Naive thymus-derived CD4-positive, alpha-beta T cell (primary cell): ENCODE measurements at regions not wholly inside any gene's neighbourhood (a gene's known extent, or its start where the extent isn't known, plus 50 kb on each side); places are given as distances from the start of the nearest gene placed in this dataset.
"Not testable (repeated sequence)": the region's sequence is repeated elsewhere in the genome, so short reads cannot be mapped to it uniquely, and the experiment has no call there.

Experiments
- ATAC-seq: fragments of 150-1000 bp; cut with Tn5 transposase; 2 replicates; pipeline ENCODE4 v1.10.0; 2021; ENCODE audit warnings: mild to moderate bottlenecking, moderate library complexity
- CTCF ChIA-PET: fragments of 350-600 bp; sonication (Branson Sonifier 250); formaldehyde crosslinking; loops from one replicate; lab custom pipeline; 2021; ENCODE audit warnings: antibody characterized with exemption; lab: Charles Lee
- POLR2A ChIA-PET: fragments of 350-600 bp; sonication (Branson Sonifier 250); formaldehyde crosslinking; loops from one replicate; lab custom pipeline; 2021; ENCODE audit warnings: antibody characterized with exemption, inconsistent platforms; lab: Charles Lee
- DNase-seq, 9 donors: peaks; one replicate each; pipeline versions ENCODE4 v3.0.0 to v3.0.0-alpha.2; 2020 to 2022; ENCODE audit warnings: mixed read lengths in 1 of 9
- H3K27ac ChIP-seq: one replicate; pipeline ENCODE4 v1.7.0; 2013; ENCODE audit warnings: mild to moderate bottlenecking, low read depth, low read length, moderate library complexity
- H3K27me3 ChIP-seq, 2 donors: one replicate each; pipeline ENCODE4 v1.7.0; 2013; ENCODE audit warnings: low read length in 2 of 2, mild to moderate bottlenecking in 2 of 2, moderate library complexity in 2 of 2; ENCODE audit not compliant: control insufficient read depth in 2 of 2, insufficient read depth in 2 of 2
- H3K36me3 ChIP-seq, 3 experiments: 1 replicate in 2 of 3; 2 replicates in 1 of 3; pipeline ENCODE4 v1.7.0; 2013; ENCODE audit warnings: low read length in 3 of 3, mild to moderate bottlenecking in 3 of 3, moderate library complexity in 1 of 3; ENCODE audit not compliant: insufficient read depth in 3 of 3, control insufficient read depth in 2 of 3
- H3K4me1 ChIP-seq, 2 donors: one replicate each; pipeline ENCODE4 v1.7.0; 2013; ENCODE audit warnings: low read length in 2 of 2, mild to moderate bottlenecking in 2 of 2, moderate library complexity in 1 of 2; ENCODE audit not compliant: control insufficient read depth in 2 of 2, insufficient read depth in 2 of 2
- H3K4me3 ChIP-seq: 2 replicates; pipeline ENCODE4 v1.7.0; 2013; ENCODE audit warnings: mild to moderate bottlenecking, low read length
- H3K9me3 ChIP-seq, 3 experiments: 1 replicate in 2 of 3; 2 replicates in 1 of 3; pipeline ENCODE4 v1.7.0; 2013; ENCODE audit warnings: low read length in 3 of 3; ENCODE audit not compliant: control insufficient read depth in 2 of 3
- H3K27ac Mint-ChIP-seq, 9 donors: one replicate each; pipeline ENCODE4 v1.8.0; 2020 to 2022; ENCODE audit warnings: mixed read lengths in 9 of 9, mild to moderate bottlenecking in 8 of 9, moderate library complexity in 5 of 9, inconsistent platforms in 2 of 9
- H3K27me3 Mint-ChIP-seq, 5 donors: one replicate each; pipeline ENCODE4 v1.8.0; 2021 to 2022; ENCODE audit warnings: mixed read lengths in 5 of 5, mild to moderate bottlenecking in 1 of 5
- H3K36me3 Mint-ChIP-seq, 5 donors: one replicate each; pipeline ENCODE4 v1.8.0; 2020 to 2022; ENCODE audit warnings: mixed read lengths in 5 of 5, mild to moderate bottlenecking in 3 of 5, inconsistent platforms in 1 of 5
- H3K4me1 Mint-ChIP-seq, 7 donors: one replicate each; pipeline ENCODE4 v1.8.0; 2020 to 2022; ENCODE audit warnings: mixed read lengths in 7 of 7, mild to moderate bottlenecking in 3 of 7, inconsistent platforms in 1 of 7
- H3K4me3 Mint-ChIP-seq, 10 donors: one replicate each; pipeline ENCODE4 v1.8.0; 2020 to 2022; ENCODE audit warnings: mild to moderate bottlenecking in 10 of 10, mixed read lengths in 10 of 10, moderate library complexity in 6 of 10, inconsistent platforms in 2 of 10
- H3K9me3 Mint-ChIP-seq, 11 donors: one replicate each; pipeline ENCODE4 v1.8.0; 2020 to 2022; ENCODE audit warnings: mixed read lengths in 11 of 11, mild to moderate bottlenecking in 4 of 11, inconsistent platforms in 1 of 11, moderate library complexity in 1 of 11
- intact Hi-C, 2 donors: fragments of 100-400 bp; cut with micrococcal nuclease; formaldehyde crosslinking; loops; one replicate each; pipeline ENCODE4 v1.15.1; 2023

DNA sequence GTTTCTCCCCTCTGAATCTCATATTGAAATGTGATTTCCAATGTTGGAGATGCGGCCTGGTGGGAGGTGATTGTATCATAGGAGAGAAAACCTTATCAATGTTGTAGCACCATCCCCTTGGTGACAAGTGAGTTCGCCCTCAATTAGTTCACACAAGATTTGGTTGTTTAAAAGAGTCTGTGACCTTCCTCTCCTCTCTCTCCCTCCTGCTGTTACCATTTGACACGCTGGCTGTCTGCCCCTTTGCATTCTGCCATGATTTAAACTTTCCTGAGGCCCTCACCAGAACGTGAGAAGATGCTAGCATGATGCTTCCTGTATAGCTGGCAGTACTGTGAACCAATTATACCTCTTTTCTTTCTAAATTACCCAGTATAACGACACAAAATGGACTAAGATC lies 730.9 kb upstream of the PRMT6 start:
- DNase-seq (no peak), ATAC-seq (no peak)
- H3K4me3 Mint-ChIP-seq: no peak overlapping the region
- Histone ChIP-seq H3K4me1 (no peaks in the 10 kb centered on the region), H3K4me3 (no peak overlapping the region), H3K27me3 (no peaks in the 10 kb centered on the region), H3K36me3 (no peaks in the 10 kb centered on the region), H3K27ac (no peak overlapping the region), H3K9me3 (no peaks in the 10 kb centered on the region)
- H3K27me3 Mint-ChIP-seq: no peaks in the 10 kb centered on the region
- ChIA-PET CTCF (no interaction called here), POLR2A (no interaction called here)
- H3K9me3 Mint-ChIP-seq: peaks cover 0 to 12% (median 5%) of the 10 kb centered on the region in 11 donors
- no peak overlapping the region for H3K27ac Mint-ChIP-seq
- intact Hi-C loops: no loop called here
- peaks cover 0 to 1% (median 0%) of the 10 kb centered on the region in 7 donors for H3K4me1 Mint-ChIP-seq
- H3K36me3 Mint-ChIP-seq: no peaks in the 10 kb centered on the region

DNA sequence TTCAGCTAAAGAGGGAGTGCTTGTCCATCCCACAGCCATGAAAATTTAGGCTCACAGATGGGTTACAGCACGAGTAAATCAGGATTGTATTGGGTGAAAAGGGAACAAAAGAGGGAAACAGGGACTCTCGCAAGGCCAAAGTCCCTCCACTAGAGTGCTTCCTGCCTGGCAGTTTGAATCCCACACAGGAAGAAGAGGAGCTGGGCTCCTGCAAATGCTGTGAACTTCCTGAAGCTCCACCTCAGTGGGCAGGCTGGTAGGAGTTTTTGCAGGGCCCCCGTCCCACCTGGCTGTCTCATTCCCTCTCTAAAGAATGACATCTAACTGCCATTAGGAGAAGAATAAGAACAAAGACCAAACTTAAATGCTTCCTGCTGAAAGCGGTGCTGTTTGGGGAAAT lies 712.0 kb upstream of the PRMT6 start:
- no peaks in the 10 kb centered on the region for H3K36me3 Mint-ChIP-seq
- H3K9me3 ChIP-seq: peaks cover 0 to 4% (median 0%) of the 10 kb centered on the region in 3 experiments
- H3K9me3 Mint-ChIP-seq: peaks cover 3 to 27% (median 12%) of the 10 kb centered on the region in 11 donors
- no peaks in the 10 kb centered on the region for H3K36me3 ChIP-seq
- no peaks in the 10 kb centered on the region for H3K4me1 ChIP-seq
- H3K4me1 Mint-ChIP-seq: no peaks in the 10 kb centered on the region
- H3K27ac Mint-ChIP-seq: no peak overlapping the region
- no peaks in the 10 kb centered on the region for H3K27me3 ChIP-seq
- H3K4me3 Mint-ChIP-seq: no peak overlapping the region
- no peaks in the 10 kb centered on the region for H3K27me3 Mint-ChIP-seq
- CTCF ChIA-PET: no interaction called here
- H3K27ac ChIP-seq: no peak overlapping the region
- no peak overlapping the region for H3K4me3 ChIP-seq
- DNase-seq: no peak
- intact Hi-C loops: no loop called here
- POLR2A ChIA-PET: no interaction called here
- no peak for ATAC-seq

DNA sequence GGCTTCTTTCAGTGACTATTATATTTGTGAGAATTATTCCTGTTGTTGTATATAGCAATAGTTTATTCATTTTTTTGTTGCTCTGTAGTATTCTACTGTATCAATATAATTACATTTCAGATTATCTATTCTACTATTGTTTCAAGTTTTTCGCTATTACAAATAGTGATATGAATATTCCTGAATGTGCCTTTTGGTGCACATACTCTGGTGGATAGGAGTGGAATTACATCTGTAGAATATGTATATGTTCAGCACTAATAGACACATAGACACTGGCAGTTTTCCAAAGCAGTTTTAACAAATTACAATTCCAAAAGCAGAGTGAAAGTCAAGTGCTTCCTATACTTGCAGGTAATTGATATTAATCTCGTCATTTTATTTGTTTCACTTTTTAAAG lies 696.2 kb upstream of the PRMT6 start:
- ChIA-PET CTCF (no interaction called here), POLR2A (no interaction called here)
- DNase-seq (no peak), ATAC-seq (no peak)
- Mint-ChIP-seq H3K9me3 (peaks cover 12 to 65% (median 28%) of the 10 kb centered on the region in 11 donors), H3K4me3 (no peak overlapping the region), H3K36me3 (peaks cover 0 to 7% (median 0%) of the 10 kb centered on the region in 5 donors), H3K4me1 (no peaks in the 10 kb centered on the region), H3K27me3 (no peaks in the 10 kb centered on the region), H3K27ac (no peak overlapping the region)
- H3K27me3 ChIP-seq: no peaks in the 10 kb centered on the region
- H3K9me3 ChIP-seq: peaks cover 0 to 6% (median 0%) of the 10 kb centered on the region in 3 experiments
- no peak overlapping the region for H3K27ac ChIP-seq
- intact Hi-C loops: no loop called here
- no peaks in the 10 kb centered on the region for H3K36me3 ChIP-seq
- H3K4me3 ChIP-seq: no peak overlapping the region
- no peaks in the 10 kb centered on the region for H3K4me1 ChIP-seq

DNA sequence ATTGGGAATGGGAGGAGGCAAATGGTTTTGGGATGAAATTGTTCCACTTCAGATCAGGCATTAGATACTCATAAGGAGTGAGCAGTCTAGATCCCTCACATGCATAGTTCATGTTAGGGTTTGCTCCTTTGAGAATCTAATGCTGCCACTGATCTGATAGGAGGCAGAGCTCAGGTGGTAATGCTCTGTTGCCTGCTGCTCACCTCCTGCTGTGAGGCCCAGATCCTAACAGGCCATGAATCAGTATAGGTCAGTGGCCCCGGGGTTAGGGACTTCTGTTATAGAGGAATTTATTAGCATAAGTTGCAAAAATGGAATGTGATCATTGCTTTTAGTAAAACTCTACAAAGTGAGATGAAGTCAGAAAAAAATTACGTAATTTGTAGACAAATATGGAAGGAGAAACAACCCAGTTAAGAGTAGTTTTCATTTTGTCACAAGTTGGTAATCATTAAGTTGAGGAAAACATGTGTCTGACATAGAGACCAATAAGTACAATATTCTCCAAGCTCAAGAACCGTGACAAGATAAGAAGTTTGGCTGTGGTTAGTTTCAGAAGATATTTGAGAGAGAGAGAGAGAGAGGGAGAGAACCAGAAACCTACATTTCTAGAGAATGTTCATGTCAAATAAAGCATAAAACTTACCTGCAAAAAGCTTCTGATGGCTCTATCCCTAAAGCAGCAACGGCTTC lies 689.7 kb upstream of the PRMT6 start:
- no peak for DNase-seq
- intact Hi-C loops: no loop called here
- ChIA-PET CTCF (no interaction called here), POLR2A (no interaction called here)
- Histone ChIP-seq H3K4me1 (no peaks in the 10 kb centered on the region), H3K4me3 (no peak overlapping the region), H3K27me3 (no peaks in the 10 kb centered on the region), H3K27ac (no peak overlapping the region), H3K36me3 (no peaks in the 10 kb centered on the region), H3K9me3 (no peaks in the 10 kb centered on the region)
- Mint-ChIP-seq H3K4me1 (no peaks in the 10 kb centered on the region), H3K36me3 (peaks cover 0 to 3% (median 0%) of the 10 kb centered on the region in 5 donors), H3K27ac (no peak overlapping the region), H3K9me3 (peaks cover 1 to 27% (median 10%) of the 10 kb centered on the region in 11 donors), H3K4me3 (no peak overlapping the region), H3K27me3 (no peaks in the 10 kb centered on the region)
- ATAC-seq: no peak

DNA sequence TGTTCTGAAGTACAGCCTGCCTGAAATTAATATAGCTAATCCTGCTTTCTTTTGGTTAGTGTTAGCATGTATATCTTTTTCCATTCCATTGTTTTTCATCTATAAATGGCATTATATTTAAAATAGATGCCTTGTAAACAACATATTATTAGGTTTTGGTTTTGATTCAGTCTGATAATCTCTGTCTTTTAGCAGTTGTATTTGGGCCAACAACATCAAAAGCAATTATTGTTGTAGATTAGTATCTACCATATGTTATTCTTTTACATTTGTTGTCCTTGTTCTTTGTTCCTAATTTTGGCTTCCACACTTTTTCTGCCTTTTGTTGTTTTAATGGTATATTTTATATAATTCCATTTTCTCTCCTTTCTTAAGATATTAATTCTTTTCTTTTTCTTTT lies 678.2 kb upstream of the PRMT6 start:
- Mint-ChIP-seq H3K4me1 (no peaks in the 10 kb centered on the region), H3K27me3 (no peaks in the 10 kb centered on the region), H3K4me3 (no peak overlapping the region), H3K36me3 (no peaks in the 10 kb centered on the region), H3K9me3 (peaks cover 0 to 24% (median 6%) of the 10 kb centered on the region in 11 donors), H3K27ac (no peak overlapping the region)
- CTCF ChIA-PET: no interaction called here
- ATAC-seq (no peak), DNase-seq (no peak)
- Histone ChIP-seq H3K9me3 (no peaks in the 10 kb centered on the region), H3K4me3 (no peak overlapping the region), H3K27ac (no peak overlapping the region), H3K27me3 (no peaks in the 10 kb centered on the region), H3K36me3 (no peaks in the 10 kb centered on the region), H3K4me1 (no peaks in the 10 kb centered on the region)
- POLR2A ChIA-PET: no interaction called here
- intact Hi-C loops: no loop called here

DNA sequence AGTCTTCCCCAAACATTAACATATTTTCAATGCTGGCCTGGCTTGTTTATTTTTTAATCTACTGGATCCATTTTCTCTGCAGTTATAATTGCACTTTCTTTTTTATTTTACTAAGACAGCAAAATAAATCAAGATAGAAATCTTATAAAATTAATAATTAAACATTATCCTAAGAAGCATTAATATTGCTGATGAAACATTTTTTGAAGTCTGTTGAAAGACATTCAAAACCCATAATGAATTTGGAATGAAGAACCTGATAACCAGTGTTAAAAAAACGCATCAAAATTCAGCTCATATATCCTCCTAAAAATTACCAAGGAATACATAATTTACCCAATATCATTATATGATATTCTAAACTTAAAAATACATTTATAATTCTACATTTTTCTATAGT lies 675.7 kb upstream of the PRMT6 start:
- Mint-ChIP-seq H3K4me1 (no peaks in the 10 kb centered on the region), H3K36me3 (no peaks in the 10 kb centered on the region), H3K4me3 (no peak overlapping the region), H3K27me3 (no peaks in the 10 kb centered on the region), H3K27ac (no peak overlapping the region), H3K9me3 (peaks cover 0 to 18% (median 3%) of the 10 kb centered on the region in 11 donors)
- no peaks in the 10 kb centered on the region for H3K27me3 ChIP-seq
- POLR2A ChIA-PET: no interaction called here
- no peaks in the 10 kb centered on the region for H3K4me1 ChIP-seq
- DNase-seq: no peak
- H3K4me3 ChIP-seq: no peak overlapping the region
- no peak for ATAC-seq
- H3K36me3 ChIP-seq: no peaks in the 10 kb centered on the region
- CTCF ChIA-PET: no interaction called here
- intact Hi-C loops: no loop called here
- H3K27ac ChIP-seq: no peak overlapping the region
- no peaks in the 10 kb centered on the region for H3K9me3 ChIP-seq

DNA sequence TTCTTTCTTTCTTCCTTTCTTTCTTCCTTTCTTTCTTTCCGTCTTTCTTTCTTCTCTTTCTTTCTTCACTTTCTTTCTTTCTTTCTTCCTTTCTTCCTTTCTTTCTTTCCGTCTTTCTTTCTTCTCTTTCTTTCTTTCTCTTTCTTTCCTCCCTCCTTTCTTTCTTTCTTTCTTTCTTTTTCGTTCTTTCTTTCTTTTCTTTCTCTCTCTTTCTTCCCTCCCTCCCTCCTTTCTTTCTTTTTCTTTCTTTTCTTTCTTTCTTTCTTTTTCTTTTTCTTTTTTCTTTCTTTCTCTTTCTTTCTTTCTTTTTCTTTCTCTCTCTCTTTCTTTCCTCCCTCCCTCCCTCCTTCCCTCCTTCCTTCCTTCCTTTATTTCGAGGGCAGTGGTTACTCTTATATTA lies 667.3 kb upstream of the PRMT6 start:
- H3K27ac ChIP-seq, POLR2A ChIA-PET, H3K4me3 ChIP-seq, H3K36me3 ChIP-seq, DNase-seq, H3K4me3 Mint-ChIP-seq, CTCF ChIA-PET, H3K4me1 ChIP-seq, H3K27ac Mint-ChIP-seq, H3K36me3 Mint-ChIP-seq, ATAC-seq, intact Hi-C loops, H3K27me3 Mint-ChIP-seq, H3K27me3 ChIP-seq, H3K9me3 ChIP-seq, H3K4me1 Mint-ChIP-seq: not testable (repeated sequence)
- peaks cover 0 to 10% (median 4%) of the 10 kb centered on the region in 11 donors for H3K9me3 Mint-ChIP-seq
